Left ventricle myocardium inferior (tissue), 1 donor: ENCODE measurements at regions not wholly inside any gene's neighbourhood (a gene's known extent, or its start where the extent isn't known, plus 50 kb on each side); places are given as distances from the start of the nearest gene placed in this dataset.
"Not testable (repeated sequence)": the region's sequence is repeated elsewhere in the genome, so short reads cannot be mapped to it uniquely, and the experiment has no call there.

ENCODE experiments used
- DNase-seq: peaks from one replicate; pipeline ENCODE4 v3.0.0-alpha.2; 2020
- H3K27ac ChIP-seq: fragments of 200-600 bp; replicated peaks from 2 replicates; pipeline ENCODE4 v1.8.0; 2021
- H3K27me3 ChIP-seq: fragments of 200-600 bp; 2 replicates; pipeline ENCODE4 v1.8.0; 2021; ENCODE audit warnings: low read depth
- H3K36me3 ChIP-seq: fragments of 200-600 bp; 2 replicates; pipeline ENCODE4 v1.8.0; 2021
- H3K4me1 ChIP-seq: fragments of 200-600 bp; 2 replicates; pipeline ENCODE4 v1.8.0; 2021
- H3K4me3 ChIP-seq: fragments of 200-600 bp; 2 replicates; pipeline ENCODE4 v1.8.0; 2021; ENCODE audit warnings: mild to moderate bottlenecking, moderate library complexity
- H3K9me3 ChIP-seq: fragments of 200-600 bp; replicated peaks from 2 replicates; pipeline ENCODE4 v1.8.0; 2021
- CTCF ChIP-seq: fragments of 200-600 bp; IDR thresholded peaks from 2 replicates; pipeline ENCODE4 v1.8.0; 2021; ENCODE audit warnings: antibody characterized with exemption, mild to moderate bottlenecking, borderline replicate concordance
- intact Hi-C: fragments of 100-400 bp; cut with micrococcal nuclease; formaldehyde crosslinking; loops from one replicate; pipeline ENCODE4 v1.11.0; 2022
- donor health status: DM: no; HTN: yes; CAD: no; lungs with severe emphysema.

DNA sequence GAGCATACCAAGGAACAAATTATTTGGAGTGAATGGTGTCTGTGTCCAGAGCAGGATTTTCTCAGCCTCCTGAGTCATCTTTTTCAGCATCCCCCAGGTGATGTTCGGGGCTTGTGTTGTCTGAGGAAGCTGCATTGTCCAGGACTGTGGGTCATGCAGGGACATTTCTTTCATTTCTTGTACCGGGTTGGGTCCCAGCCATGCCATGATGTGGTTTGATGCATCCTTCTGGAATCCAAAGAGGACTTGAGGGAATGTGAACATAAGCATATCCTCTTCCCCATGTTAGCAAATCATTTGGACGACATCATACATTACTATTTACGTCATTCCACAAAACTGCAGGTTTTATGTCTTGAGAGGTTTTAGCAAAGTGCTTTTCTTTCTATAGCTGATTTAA lies 797.8 kb downstream of the CCDC85A start:
- no peaks in the 10 kb centered on the region for H3K36me3 ChIP-seq
- no peaks in the 10 kb centered on the region for H3K27me3 ChIP-seq
- peaks cover 39% of the 10 kb centered on the region for H3K9me3 ChIP-seq
- DNase-seq, result no peak
- no peak overlapping the region for H3K4me3 ChIP-seq
- H3K27ac ChIP-seq, result no peak overlapping the region
- intact Hi-C loops, result no loop called here
- TF ChIP-seq CTCF, result no peak
- H3K4me1 ChIP-seq, result no peaks in the 10 kb centered on the region

DNA sequence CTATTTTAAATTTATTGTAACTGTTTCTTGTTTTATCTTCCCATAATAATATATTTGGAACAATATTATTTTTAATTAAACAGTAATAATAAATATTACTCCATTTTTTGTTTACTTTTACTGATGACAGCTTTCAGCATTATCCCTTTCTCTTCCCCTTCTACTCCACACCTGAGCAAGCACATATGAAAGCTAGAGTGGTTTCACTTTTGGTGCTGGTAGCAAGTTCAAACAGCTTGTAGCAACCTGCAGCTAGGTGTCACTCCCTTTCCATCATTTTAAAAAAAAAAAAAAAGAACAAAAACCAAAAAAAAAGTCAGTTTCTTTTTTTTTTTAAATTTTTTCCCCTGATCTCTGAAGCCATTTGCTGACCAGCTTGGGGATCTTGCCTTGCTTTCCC lies 801.8 kb downstream of the CCDC85A start:
- H3K36me3 ChIP-seq, result no peaks in the 10 kb centered on the region
- H3K27me3 ChIP-seq, result no peaks in the 10 kb centered on the region
- no peak overlapping the region for H3K4me3 ChIP-seq
- no peak for DNase-seq
- H3K27ac ChIP-seq, result no peak overlapping the region
- H3K9me3 ChIP-seq, result peaks cover 16% of the 10 kb centered on the region
- intact Hi-C loops, result no loop called here
- no peak for TF ChIP-seq CTCF
- H3K4me1 ChIP-seq, result no peaks in the 10 kb centered on the region

GRCh38 chr2:57022496-57022895 lies 838.7 kb downstream of the CCDC85A start:
- Histone ChIP-seq H3K36me3 (no peaks in the 10 kb centered on the region), H3K27me3 (no peaks in the 10 kb centered on the region), H3K4me3 (no peak overlapping the region), H3K9me3 (peaks cover 20% of the 10 kb centered on the region), H3K27ac (no peak overlapping the region), H3K4me1 (no peaks in the 10 kb centered on the region)
- intact Hi-C loops, result no loop called here
- DNase-seq, result no peak
- no peak for TF ChIP-seq CTCF

DNA sequence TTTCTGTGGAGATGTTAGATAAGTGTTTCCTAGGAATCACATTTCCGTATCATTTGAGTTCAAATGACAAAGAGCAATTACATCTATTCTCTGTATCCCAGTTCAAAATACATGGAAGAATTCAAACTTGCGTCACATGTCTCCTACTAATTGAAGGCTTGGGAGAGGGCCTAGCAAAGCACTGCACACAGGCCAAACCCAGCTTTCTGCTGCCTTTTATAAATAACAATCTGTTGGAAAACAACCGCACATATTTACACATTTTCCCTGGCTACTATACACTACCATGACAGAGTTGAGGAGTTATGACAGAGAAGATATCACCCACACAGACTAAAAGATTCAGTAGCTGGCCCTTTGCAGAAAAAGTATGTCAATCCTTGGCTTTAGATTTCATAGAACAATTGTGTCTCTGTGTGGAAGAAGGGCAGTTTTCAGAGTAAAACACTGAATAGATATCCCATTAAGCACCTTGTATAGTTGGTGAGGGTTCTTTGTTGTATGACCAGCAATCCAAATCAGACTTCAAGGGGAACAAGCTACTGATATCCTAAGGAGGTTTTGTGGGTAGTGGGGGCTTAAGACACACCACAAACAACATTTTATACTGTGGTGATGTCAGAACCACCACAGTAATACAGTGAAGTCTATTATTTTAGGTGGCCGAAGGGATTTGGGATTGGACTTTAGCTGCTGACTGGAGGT lies 861.3 kb downstream of the CCDC85A start:
- H3K27me3 ChIP-seq, result no peaks in the 10 kb centered on the region
- H3K27ac ChIP-seq, result no peak overlapping the region
- intact Hi-C loops, result no loop called here
- TF ChIP-seq CTCF, result no peak
- H3K4me1 ChIP-seq, result no peaks in the 10 kb centered on the region
- no peaks in the 10 kb centered on the region for H3K9me3 ChIP-seq
- DNase-seq, result no peak
- H3K36me3 ChIP-seq, result no peaks in the 10 kb centered on the region
- no peak overlapping the region for H3K4me3 ChIP-seq

GRCh38 chr2:57049273-57049672 lies 865.5 kb downstream of the CCDC85A start:
- no peak overlapping the region for H3K27ac ChIP-seq
- TF ChIP-seq CTCF, result no peak
- H3K36me3 ChIP-seq, result no peaks in the 10 kb centered on the region
- intact Hi-C loops, result no loop called here
- DNase-seq, result no peak
- no peak overlapping the region for H3K4me3 ChIP-seq
- no peaks in the 10 kb centered on the region for H3K27me3 ChIP-seq
- no peaks in the 10 kb centered on the region for H3K9me3 ChIP-seq
- no peaks in the 10 kb centered on the region for H3K4me1 ChIP-seq

DNA sequence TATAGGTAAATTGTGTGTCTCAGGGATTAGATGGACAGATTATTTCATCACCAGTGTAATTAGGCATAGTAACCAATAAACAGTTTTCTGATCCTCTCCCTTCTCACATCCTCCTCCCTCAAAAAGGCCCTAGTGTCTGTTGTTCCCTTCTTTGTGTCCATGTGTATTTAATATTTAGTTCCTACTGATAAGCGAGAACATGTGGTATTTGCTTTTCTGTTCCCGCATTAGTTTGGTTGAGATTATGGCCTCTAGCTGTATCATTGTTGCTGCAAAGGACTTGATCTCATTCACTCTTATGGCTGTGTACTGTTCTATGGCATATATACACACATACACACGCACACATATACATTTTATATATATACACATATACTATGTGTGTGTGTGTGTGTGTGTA lies 866.2 kb downstream of the CCDC85A start:
- H3K4me3 ChIP-seq, result no peak overlapping the region
- intact Hi-C loops, result no loop called here

DNA sequence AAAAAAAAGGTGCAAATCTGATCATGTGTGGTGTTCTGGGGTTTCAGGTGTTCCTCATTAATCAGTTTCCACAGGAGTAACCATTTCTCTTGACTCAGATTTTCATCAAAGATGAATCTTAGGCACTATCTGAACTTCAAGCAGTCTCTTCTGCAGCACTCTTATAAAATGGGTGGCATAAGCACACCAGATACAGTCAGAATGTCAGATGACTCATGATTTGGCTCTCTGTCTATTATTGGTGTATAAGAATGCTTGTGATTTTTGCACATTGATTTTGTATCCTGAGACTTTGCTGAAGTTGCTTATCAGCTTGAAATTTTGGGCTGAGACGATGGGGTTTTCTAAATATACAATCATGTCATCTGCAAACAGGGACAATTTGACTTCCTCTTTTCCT lies 882.5 kb downstream of the CCDC85A start:
- H3K27ac ChIP-seq, H3K36me3 ChIP-seq, H3K9me3 ChIP-seq, DNase-seq, H3K4me1 ChIP-seq, H3K4me3 ChIP-seq, H3K27me3 ChIP-seq, intact Hi-C loops: not testable (repeated sequence)

More for the DNA sequence above, 866.2 kb downstream of the CCDC85A start:
- no peak for TF ChIP-seq CTCF
- DNase-seq, result no peak
- no peaks in the 10 kb centered on the region for H3K27me3 ChIP-seq
- no peak overlapping the region for H3K27ac ChIP-seq
- no peaks in the 10 kb centered on the region for H3K4me1 ChIP-seq
- no peaks in the 10 kb centered on the region for H3K36me3 ChIP-seq
- peaks cover under 1% of the 10 kb centered on the region for H3K9me3 ChIP-seq
